ENCODE measurements at regions not wholly inside any gene's neighbourhood (a gene's known extent, or its start where the extent isn't known, plus 50 kb on each side); places are given as distances from the start of the nearest gene placed in this dataset.
"Not testable (repeated sequence)": the region's sequence is repeated elsewhere in the genome, so short reads cannot be mapped to it uniquely, and the experiment has no call there.

DNA sequence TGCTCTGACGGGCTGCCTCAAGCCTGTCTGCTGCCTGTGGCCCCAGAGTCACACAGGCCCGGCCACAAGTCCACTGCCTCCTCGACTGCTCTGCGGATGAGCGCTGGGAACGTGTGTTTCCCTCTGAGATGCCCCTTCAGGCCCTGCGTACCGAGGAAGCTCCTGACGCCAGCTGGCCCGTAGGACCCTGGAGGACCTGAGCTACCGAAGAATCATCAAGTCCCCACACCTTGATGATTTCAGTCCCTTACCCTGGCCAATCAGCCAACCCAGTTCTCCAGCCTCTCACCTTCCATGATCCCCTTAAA, 96.6 kb upstream of the LRPAP1 start:
- H3K4me3 ChIP-seq, result no peak overlapping the region
- H3K9ac ChIP-seq (ENCODE audit: insufficient read depth in 1 of 2, low read length in 2 of 2), result no peak overlapping the region
- peaks cover 0 to 5% (median 0%) of the 10 kb centered on the region in 3 donors for H3K27me3 ChIP-seq (ENCODE audit: control insufficient read depth in 3 of 3, insufficient read depth in 3 of 3, low read length in 2 of 3)
- peaks cover 0 to 8% (median 0%) of the 10 kb centered on the region in 4 donors for H3K9me3 ChIP-seq (ENCODE audit: control insufficient read depth in 4 of 4, insufficient read depth in 3 of 4, low read length in 3 of 4)
- no peak for DNase-seq
- no peaks in the 10 kb centered on the region for H3K4me1 ChIP-seq (ENCODE audit: control insufficient read depth in 5 of 5, insufficient read depth in 5 of 5, low read length in 5 of 5)
- no peak overlapping the region for H3K27ac ChIP-seq (ENCODE audit: low read depth in 1 of 2, low read length in 1 of 2)
- no peak for ATAC-seq (ENCODE audit: insufficient read depth, low FRiP score)
- TF ChIP-seq, protein P1, sequence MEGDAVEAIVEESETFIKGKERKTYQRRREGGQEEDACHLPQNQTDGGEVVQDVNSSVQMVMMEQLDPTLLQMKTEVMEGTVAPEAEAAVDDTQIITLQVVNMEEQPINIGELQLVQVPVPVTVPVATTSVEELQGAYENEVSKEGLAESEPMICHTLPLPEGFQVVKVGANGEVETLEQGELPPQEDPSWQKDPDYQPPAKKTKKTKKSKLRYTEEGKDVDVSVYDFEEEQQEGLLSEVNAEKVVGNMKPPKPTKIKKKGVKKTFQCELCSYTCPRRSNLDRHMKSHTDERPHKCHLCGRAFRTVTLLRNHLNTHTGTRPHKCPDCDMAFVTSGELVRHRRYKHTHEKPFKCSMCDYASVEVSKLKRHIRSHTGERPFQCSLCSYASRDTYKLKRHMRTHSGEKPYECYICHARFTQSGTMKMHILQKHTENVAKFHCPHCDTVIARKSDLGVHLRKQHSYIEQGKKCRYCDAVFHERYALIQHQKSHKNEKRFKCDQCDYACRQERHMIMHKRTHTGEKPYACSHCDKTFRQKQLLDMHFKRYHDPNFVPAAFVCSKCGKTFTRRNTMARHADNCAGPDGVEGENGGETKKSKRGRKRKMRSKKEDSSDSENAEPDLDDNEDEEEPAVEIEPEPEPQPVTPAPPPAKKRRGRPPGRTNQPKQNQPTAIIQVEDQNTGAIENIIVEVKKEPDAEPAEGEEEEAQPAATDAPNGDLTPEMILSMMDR (IDR thresholded peaks at IDR 0.05; ENCODE audit: control extremely low read depth, extremely low read depth), result no peak
- no peaks in the 10 kb centered on the region for H3K36me3 ChIP-seq (ENCODE audit: control insufficient read depth in 4 of 4, insufficient read depth in 4 of 4, low read length in 4 of 4)
- 83 to 87% methylated on average over 11 of the region's 11 CpGs for WGBS, 2 donors

DNA sequence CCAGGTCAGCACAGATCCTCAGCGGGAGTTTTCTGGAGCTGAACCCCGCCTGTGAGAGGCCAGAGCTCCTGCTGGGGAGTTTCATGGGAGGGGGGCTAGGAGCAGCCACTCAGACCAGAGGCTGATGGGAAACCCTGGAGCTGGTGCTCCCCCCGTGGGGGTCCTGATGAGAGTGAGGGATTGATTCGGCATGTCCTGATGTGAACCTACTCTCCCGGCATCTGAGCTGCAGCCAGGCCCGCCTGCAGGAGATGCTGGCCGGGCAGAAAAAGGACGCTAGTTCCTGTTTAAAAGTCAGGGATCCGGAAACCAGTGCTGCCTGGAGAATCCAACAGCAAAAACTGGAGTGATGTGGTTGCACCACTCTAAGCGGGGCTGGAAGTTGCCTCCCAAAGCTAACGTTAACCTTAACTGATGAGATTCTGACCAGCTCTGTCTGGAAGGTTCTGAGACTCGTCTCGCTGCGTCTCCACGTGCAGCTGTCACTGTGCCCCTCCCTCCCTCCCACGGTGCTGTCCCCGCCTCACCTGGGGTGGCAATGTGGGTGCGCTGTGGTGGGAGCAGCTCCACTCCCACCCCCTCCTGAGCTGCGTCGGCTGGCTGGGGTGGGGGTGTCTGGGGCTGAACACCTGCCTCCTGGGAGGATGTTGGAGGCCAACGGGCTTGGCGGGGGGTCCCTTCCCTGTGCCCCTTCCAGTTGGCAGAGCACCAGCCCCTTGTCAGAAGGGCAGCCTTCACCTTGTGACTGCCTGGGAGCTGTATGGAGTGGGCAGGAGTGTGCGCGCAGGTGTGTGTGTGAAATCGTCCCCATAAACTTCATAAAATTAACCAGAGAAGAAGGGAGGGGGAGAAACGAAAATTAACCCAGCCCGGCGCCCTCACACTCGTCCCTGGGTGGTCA, 96.0 kb upstream of the LRPAP1 start:
- DNase-seq; ATAC-seq (ENCODE audit: insufficient read depth, low FRiP score): not testable (repeated sequence)

DNA sequence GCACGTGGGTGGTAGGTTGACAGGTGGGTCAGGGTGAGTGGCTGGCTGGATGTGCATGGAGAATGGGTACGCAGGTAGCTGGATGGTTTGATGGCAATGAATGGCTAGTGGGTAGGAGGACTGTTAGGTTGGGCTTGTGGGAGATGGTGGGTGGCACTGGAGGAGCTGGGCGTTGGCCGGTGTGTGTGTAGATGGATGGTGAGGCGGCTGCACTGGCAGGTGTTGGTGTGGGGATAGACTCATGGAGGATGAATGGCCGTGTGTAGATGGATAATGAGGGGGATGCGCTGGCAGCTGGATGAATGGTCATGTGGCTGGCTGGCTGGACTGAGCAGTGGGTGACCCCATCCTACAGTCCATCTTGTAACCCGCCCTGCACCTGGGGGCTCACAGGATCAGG, 95.2 kb upstream of the LRPAP1 start:
- not testable (repeated sequence) for H3K36me3 ChIP-seq (ENCODE audit: control insufficient read depth in 4 of 4, insufficient read depth in 4 of 4, low read length in 4 of 4); H3K27me3 ChIP-seq (ENCODE audit: control insufficient read depth in 3 of 3, insufficient read depth in 3 of 3, low read length in 2 of 3); H3K4me1 ChIP-seq (ENCODE audit: control insufficient read depth in 5 of 5, insufficient read depth in 5 of 5, low read length in 5 of 5); DNase-seq; H3K4me3 ChIP-seq; H3K9ac ChIP-seq (ENCODE audit: insufficient read depth in 1 of 2, low read length in 2 of 2); H3K9me3 ChIP-seq (ENCODE audit: control insufficient read depth in 4 of 4, insufficient read depth in 3 of 4, low read length in 3 of 4); H3K27ac ChIP-seq (ENCODE audit: low read depth in 1 of 2, low read length in 1 of 2); ATAC-seq (ENCODE audit: insufficient read depth, low FRiP score)
- WGBS, 2 donors, result 86 to 91% methylated on average over 7 to 8 of the region's 8 CpGs

More for the DNA sequence above, 96.0 kb upstream of the LRPAP1 start:
- H3K27me3 ChIP-seq (ENCODE audit: control insufficient read depth in 3 of 3, insufficient read depth in 3 of 3, low read length in 2 of 3); H3K4me1 ChIP-seq (ENCODE audit: control insufficient read depth in 5 of 5, insufficient read depth in 5 of 5, low read length in 5 of 5); H3K27ac ChIP-seq (ENCODE audit: low read depth in 1 of 2, low read length in 1 of 2); H3K9me3 ChIP-seq (ENCODE audit: control insufficient read depth in 4 of 4, insufficient read depth in 3 of 4, low read length in 3 of 4); H3K9ac ChIP-seq (ENCODE audit: insufficient read depth in 1 of 2, low read length in 2 of 2); H3K4me3 ChIP-seq; H3K36me3 ChIP-seq (ENCODE audit: control insufficient read depth in 4 of 4, insufficient read depth in 4 of 4, low read length in 4 of 4): not testable (repeated sequence)
- 66% methylated on average over 27 to 28 of the region's 29 CpGs for WGBS, 2 donors

DNA sequence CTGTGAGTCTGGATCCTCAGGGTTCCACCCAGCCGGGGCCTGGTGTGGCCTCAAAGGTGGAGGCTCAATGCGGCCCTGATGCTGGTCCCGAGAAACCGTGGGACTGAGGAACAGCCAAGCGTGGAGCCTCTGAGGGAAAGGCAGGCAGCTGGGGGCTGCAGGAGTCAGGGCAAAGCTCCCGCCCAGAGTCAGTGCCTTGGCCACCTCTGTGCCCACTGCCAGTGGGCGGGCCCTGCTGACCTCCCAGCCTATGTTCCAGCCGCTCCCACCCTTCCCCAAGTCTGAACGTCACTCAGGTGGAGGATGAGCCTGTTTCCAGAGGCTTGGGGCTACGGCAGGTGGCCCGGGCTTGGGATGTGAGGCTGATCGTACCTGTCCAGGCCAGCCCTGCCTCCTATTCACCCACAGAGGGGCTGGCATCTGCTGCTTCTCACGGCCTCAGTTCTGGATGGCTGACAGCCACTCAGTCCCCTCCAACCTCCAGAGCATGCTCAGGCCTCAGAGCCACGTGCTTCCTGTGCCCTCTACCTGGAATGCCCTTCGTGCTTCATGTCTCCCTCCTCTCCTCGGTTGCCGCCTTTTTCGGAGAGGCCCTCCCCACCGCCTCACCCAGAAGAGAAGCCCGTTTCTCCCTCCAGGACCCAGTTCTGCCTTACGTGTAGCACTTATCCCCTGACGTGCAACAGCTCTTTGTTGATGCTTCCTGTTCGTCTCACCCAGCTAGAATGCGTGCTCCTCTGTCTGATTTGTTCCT, 94.1 kb upstream of the LRPAP1 start:
- H3K27me3 ChIP-seq (ENCODE audit: control insufficient read depth in 3 of 3, insufficient read depth in 3 of 3, low read length in 2 of 3); ATAC-seq (ENCODE audit: insufficient read depth, low FRiP score); H3K27ac ChIP-seq (ENCODE audit: low read depth in 1 of 2, low read length in 1 of 2); H3K9ac ChIP-seq (ENCODE audit: insufficient read depth in 1 of 2, low read length in 2 of 2); DNase-seq; H3K4me1 ChIP-seq (ENCODE audit: control insufficient read depth in 5 of 5, insufficient read depth in 5 of 5, low read length in 5 of 5); H3K36me3 ChIP-seq (ENCODE audit: control insufficient read depth in 4 of 4, insufficient read depth in 4 of 4, low read length in 4 of 4); H3K9me3 ChIP-seq (ENCODE audit: control insufficient read depth in 4 of 4, insufficient read depth in 3 of 4, low read length in 3 of 4); H3K4me3 ChIP-seq: not testable (repeated sequence)
- WGBS, 2 donors, result 76% methylated on average over 23 to 24 of the region's 24 CpGs

DNA sequence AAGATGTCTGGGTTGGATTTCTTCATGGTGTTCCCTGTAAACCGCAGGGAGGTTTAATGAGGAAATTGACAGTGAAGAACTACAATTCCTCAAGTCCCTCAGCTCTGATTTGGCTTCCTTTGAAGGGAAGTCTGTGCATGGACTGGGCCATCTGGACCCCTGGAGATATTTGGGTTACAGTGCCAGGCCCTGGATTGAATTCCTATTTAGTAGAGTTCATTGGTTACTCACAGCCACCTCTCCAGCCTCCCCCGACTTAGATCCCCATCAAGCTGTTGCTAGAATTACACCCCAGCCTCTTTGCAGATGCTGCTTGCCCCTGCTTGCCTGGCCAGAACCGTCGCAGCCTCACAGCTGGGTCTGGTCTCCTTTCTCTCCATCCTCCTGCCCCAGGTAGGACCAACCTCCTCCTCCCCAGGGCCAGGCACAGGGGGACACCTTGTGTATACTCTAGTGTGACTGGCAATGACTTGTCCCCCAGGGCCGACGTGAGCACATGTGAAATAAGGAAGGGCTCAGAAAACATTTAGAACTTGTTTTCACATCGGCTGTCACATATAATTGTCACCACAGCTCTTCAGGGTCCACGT, 93.2 kb upstream of the LRPAP1 start:
- not testable (repeated sequence) for H3K9ac ChIP-seq (ENCODE audit: insufficient read depth in 1 of 2, low read length in 2 of 2); H3K4me3 ChIP-seq; H3K36me3 ChIP-seq (ENCODE audit: control insufficient read depth in 4 of 4, insufficient read depth in 4 of 4, low read length in 4 of 4); H3K4me1 ChIP-seq (ENCODE audit: control insufficient read depth in 5 of 5, insufficient read depth in 5 of 5, low read length in 5 of 5); H3K9me3 ChIP-seq (ENCODE audit: control insufficient read depth in 4 of 4, insufficient read depth in 3 of 4, low read length in 3 of 4); ATAC-seq (ENCODE audit: insufficient read depth, low FRiP score); H3K27me3 ChIP-seq (ENCODE audit: control insufficient read depth in 3 of 3, insufficient read depth in 3 of 3, low read length in 2 of 3); H3K27ac ChIP-seq (ENCODE audit: low read depth in 1 of 2, low read length in 1 of 2); DNase-seq
- WGBS, 2 donors, result 57 to 61% methylated on average over 8 of the region's 8 CpGs

DNA sequence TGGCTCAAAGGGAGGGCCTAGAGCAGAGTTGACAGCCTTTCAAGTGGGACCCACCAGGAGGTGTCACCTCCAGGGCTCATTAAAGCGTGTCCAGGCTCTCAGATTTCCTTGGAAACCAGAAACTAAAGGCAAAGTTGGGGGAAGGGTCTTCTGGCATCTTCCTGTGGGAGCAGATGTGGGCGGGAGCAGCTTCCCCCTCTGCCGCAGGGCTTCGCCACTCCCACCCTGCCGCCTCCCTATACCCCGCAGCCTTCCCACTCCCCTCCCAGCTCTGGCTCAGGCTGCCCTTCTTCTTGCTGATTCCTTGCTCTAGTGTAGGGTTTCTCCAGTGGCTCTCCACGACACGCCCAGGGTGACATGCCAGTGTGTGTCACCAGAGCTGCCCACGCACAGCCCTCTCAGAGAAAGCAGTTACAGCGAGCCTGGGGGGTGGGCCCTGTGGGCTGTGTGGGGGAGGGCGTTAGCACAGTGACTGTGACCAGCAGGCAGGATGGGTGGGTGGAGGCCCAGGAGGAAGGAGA, 91.6 kb upstream of the LRPAP1 start:
- ATAC-seq (ENCODE audit: insufficient read depth, low FRiP score), result not testable (repeated sequence)
- 18% methylated on average over 11 of the region's 11 CpGs for WGBS, 2 donors

More for the DNA sequence above, 91.6 kb upstream of the LRPAP1 start:
- H3K4me1 ChIP-seq (ENCODE audit: control insufficient read depth in 5 of 5, insufficient read depth in 5 of 5, low read length in 5 of 5); H3K36me3 ChIP-seq (ENCODE audit: control insufficient read depth in 4 of 4, insufficient read depth in 4 of 4, low read length in 4 of 4); H3K9ac ChIP-seq (ENCODE audit: insufficient read depth in 1 of 2, low read length in 2 of 2); H3K27me3 ChIP-seq (ENCODE audit: control insufficient read depth in 3 of 3, insufficient read depth in 3 of 3, low read length in 2 of 3); H3K4me3 ChIP-seq; H3K27ac ChIP-seq (ENCODE audit: low read depth in 1 of 2, low read length in 1 of 2); H3K9me3 ChIP-seq (ENCODE audit: control insufficient read depth in 4 of 4, insufficient read depth in 3 of 4, low read length in 3 of 4); DNase-seq: not testable (repeated sequence)
